RWPE1 (cell line): ENCODE measurements at regions not wholly inside any gene's neighbourhood (a gene's known extent, or its start where the extent isn't known, plus 50 kb on each side); places are given as distances from the start of the nearest gene placed in this dataset.
"Not testable (repeated sequence)": the region's sequence is repeated elsewhere in the genome, so short reads cannot be mapped to it uniquely, and the experiment has no call there.

Experiments used
- CTCF ChIA-PET: fragments of 350-600 bp; sonication (Branson Sonifier 250); formaldehyde crosslinking; extraction: SDS; loops from one replicate; lab custom pipeline; 2021; lab: Yijun Ruan, JAX
- POLR2A ChIA-PET: fragments of 400-600 bp; formaldehyde crosslinking; extraction: SDS; loops from one replicate; lab custom pipeline; 2020; ENCODE audit warnings: antibody characterized with exemption; ENCODE audit not compliant: low non-redundant PET; lab: Yijun Ruan, JAX
- DNase-seq: peaks from one replicate; pipeline ENCODE4 v3.0.0; 2012; ENCODE audit warnings: low spot score
- H3K27ac ChIP-seq: fragments of 450-650 bp; 2 replicates; pipeline ENCODE4 v1.5.1; 2017
- CTCF ChIP-seq: fragments of 450-650 bp; conservative IDR thresholded peaks from 2 replicates; pipeline ENCODE4 v1.5.1; 2017; ENCODE audit warnings: low read depth, mild to moderate bottlenecking

GRCh38 chrX:109782994-109783700 is 50.1 kb upstream of the ACSL4 start:
- DNase-seq, result no peak
- no peak for TF ChIP-seq CTCF
- ChIA-PET POLR2A (no interaction called here), CTCF (no interaction called here)
- H3K27ac ChIP-seq, result no peak overlapping the region; the same call in 1 of the 2 replicates

GRCh38 chrX:109783701-109784079 is 50.6 kb upstream of the ACSL4 start:
- DNase-seq, result no peak
- ChIA-PET CTCF (no interaction called here), POLR2A (no interaction called here)
- no peak for TF ChIP-seq CTCF
- H3K27ac ChIP-seq, result no peak overlapping the region; the same call in 1 of the 2 replicates

- H3K27ac ChIP-seq, result no peak overlapping the region
- ChIA-PET POLR2A (no interaction called here), CTCF (no interaction called here)
- no peak for DNase-seq
- no peak for TF ChIP-seq CTCF
These were observed 52.0 kb upstream of the ACSL4 start for GRCh38 chrX:109785053-109785452.

GRCh38 chrX:109790511-109790910 is 57.5 kb upstream of the ACSL4 start:
- POLR2A ChIA-PET, result interaction anchor here (0.7 kb wide), 1 partner anchor 49 kb away, joined by 4 read pairs; no protein-coding TSS in a partner anchor
- DNase-seq, CTCF ChIA-PET, H3K27ac ChIP-seq: not testable (repeated sequence)

- no peak for TF ChIP-seq CTCF
- peak; percentile 71 for DNase-seq
- ChIA-PET CTCF (interaction anchor here (1.2 kb wide), 1 partner anchor 64 kb away, joined by 3 read pairs; no protein-coding TSS in a partner anchor), POLR2A (no interaction called here)
- no peak overlapping the region; the same call in 1 of the 2 replicates for H3K27ac ChIP-seq
These were observed 60.1 kb upstream of the ACSL4 start for GRCh38 chrX:109793191-109793590.

- CTCF ChIA-PET, result no interaction called here
- no peak for TF ChIP-seq CTCF
- H3K27ac ChIP-seq, result no peak overlapping the region
- POLR2A ChIA-PET, result no interaction called here
- DNase-seq, result no peak
These were observed 62.6 kb upstream of the ACSL4 start for GRCh38 chrX:109795682-109796081.

- POLR2A ChIA-PET, result no interaction called here
- CTCF ChIA-PET, result no interaction called here
- no peak overlapping the region for H3K27ac ChIP-seq
- peak; percentile 19 for DNase-seq
- TF ChIP-seq CTCF, result no peak
These were observed 64.4 kb upstream of the ACSL4 start for GRCh38 chrX:109797311-109797975.
